Immature natural killer cell (primary cell): ENCODE measurements at regions not wholly inside any gene's neighbourhood (a gene's known extent, or its start where the extent isn't known, plus 50 kb on each side); places are given as distances from the start of the nearest gene placed in this dataset.

Experiments used
- DNase-seq, 3 donors: peaks; one replicate each; pipeline ENCODE4 v3.0.0; 2022; ENCODE audit warnings: mixed read lengths in 1 of 3
- H3K27ac Mint-ChIP-seq, 6 donors: one replicate each; pipeline ENCODE4 v1.8.0; 2020; ENCODE audit warnings: mixed read lengths in 6 of 6, mild to moderate bottlenecking in 5 of 6, inconsistent platforms in 4 of 6, moderate library complexity in 3 of 6
- H3K27me3 Mint-ChIP-seq, 3 donors: one replicate each; pipeline ENCODE4 v1.8.0; 2020 to 2021; ENCODE audit warnings: low read depth in 3 of 3, mild to moderate bottlenecking in 3 of 3, mixed read lengths in 3 of 3, moderate library complexity in 3 of 3, inconsistent platforms in 1 of 3
- H3K36me3 Mint-ChIP-seq, 3 donors: one replicate each; pipeline ENCODE4 v1.8.0; 2020; ENCODE audit warnings: mixed read lengths in 3 of 3, inconsistent platforms in 2 of 3, mild to moderate bottlenecking in 2 of 3
- H3K4me1 Mint-ChIP-seq, 2 donors: one replicate each; pipeline ENCODE4 v1.8.0; 2020; ENCODE audit warnings: inconsistent platforms in 2 of 2, mild to moderate bottlenecking in 2 of 2, mixed read lengths in 2 of 2, moderate library complexity in 1 of 2
- H3K4me3 Mint-ChIP-seq, 5 donors: one replicate each; pipeline ENCODE4 v1.8.0; 2020; ENCODE audit warnings: mild to moderate bottlenecking in 5 of 5, mixed read lengths in 5 of 5, inconsistent platforms in 3 of 5, moderate library complexity in 3 of 5
- H3K9me3 Mint-ChIP-seq, 6 donors: one replicate each; pipeline ENCODE4 v1.8.0; 2020; ENCODE audit warnings: mild to moderate bottlenecking in 6 of 6, mixed read lengths in 6 of 6, inconsistent platforms in 4 of 6, moderate library complexity in 3 of 6

DNA sequence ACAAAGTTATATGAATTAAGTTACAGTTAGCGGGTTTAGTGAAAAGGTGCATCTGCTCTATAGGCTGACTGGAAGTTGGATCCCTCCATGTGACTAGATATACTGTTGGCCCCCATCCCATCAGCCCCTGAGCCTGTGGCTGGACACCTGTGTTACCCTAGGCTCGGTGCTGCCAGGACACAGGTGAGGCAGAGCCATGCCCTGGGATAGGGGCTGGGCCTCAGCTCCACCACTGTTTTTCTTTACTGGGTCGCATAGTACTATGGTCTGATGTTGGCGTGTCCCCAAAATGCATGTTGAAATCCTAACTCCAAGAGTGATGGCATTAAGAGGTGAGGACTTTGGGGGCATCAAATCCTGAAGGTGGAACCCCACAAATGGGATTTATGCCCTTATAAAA lies 638.6 kb upstream of the ID2 start:
- Mint-ChIP-seq H3K27me3 (peaks cover 0 to 1% (median 0%) of the 10 kb centered on the region in 3 donors), H3K4me3 (no peak overlapping the region), H3K4me1 (peaks cover 12 to 33% of the 10 kb centered on the region in 2 donors), H3K36me3 (peaks cover 5 to 33% (median 25%) of the 10 kb centered on the region in 3 donors), H3K27ac (no peak overlapping the region), H3K9me3 (peaks cover 0 to 6% (median 0%) of the 10 kb centered on the region in 6 donors)
- no peak for DNase-seq

DNA sequence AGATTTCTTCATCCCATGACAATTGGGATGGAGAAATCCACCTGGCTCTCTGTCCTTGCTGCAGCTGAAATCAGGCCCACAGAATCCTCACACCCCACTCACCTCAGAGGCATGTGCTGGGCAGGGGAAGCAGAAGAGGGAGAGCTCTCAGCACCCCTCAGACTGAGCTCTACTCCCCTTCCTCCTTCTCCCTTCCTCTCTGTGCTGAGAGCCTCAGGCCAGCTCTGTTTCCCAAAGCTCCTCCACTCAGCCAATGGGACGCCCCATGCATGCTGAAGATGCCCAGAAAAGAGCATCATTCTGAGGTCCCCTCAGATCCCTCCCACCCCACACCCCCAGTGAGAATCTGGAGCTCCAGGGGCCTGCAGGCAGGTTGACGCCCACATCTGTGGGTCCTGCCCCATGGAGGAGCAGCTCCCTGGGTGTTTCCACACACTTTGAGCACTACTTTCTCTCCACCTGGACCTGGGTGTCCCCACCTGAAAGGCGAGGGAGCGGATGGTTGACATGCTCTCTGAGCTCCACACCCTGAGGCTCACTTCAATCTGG lies 637.7 kb upstream of the ID2 start:
- H3K4me1 Mint-ChIP-seq: peaks cover 20 to 38% of the 10 kb centered on the region in 2 donors
- DNase-seq: no peak
- no peak overlapping the region for H3K27ac Mint-ChIP-seq
- H3K27me3 Mint-ChIP-seq: peaks cover 0 to 1% (median 0%) of the 10 kb centered on the region in 3 donors
- no peak overlapping the region for H3K4me3 Mint-ChIP-seq
- H3K36me3 Mint-ChIP-seq: peaks cover 5 to 33% (median 25%) of the 10 kb centered on the region in 3 donors
- peaks cover 0 to 6% (median 0%) of the 10 kb centered on the region in 6 donors for H3K9me3 Mint-ChIP-seq

DNA sequence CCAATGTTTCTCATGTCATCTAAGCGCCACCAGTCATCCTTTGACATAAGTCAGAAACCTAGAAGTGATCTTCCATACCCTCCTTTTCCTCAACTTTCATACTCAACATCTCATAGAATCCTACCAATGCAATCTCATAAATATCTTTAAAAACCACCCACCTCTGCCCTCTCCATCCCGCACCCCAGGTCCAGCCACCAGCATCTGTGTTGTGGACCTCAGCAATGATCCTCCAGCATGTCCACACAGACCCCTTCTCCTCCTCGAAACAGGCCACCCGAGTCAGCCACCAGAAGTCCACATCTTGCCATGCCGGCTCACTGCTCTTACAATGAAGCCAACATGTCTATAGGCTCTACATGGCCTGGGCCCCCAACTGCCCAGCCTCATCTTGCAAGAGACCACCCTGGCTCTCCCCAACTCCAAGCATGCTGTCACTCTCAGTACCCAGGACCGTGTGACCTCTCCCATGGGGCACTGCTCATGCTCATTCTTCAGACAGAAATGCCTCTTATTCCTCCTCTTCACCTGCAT lies 636.7 kb upstream of the ID2 start:
- DNase-seq: no peak
- peaks cover 5 to 33% (median 20%) of the 10 kb centered on the region in 3 donors for H3K36me3 Mint-ChIP-seq
- H3K27me3 Mint-ChIP-seq: peaks cover 0 to 1% (median 0%) of the 10 kb centered on the region in 3 donors
- peaks cover 28 to 38% of the 10 kb centered on the region in 2 donors for H3K4me1 Mint-ChIP-seq
- H3K4me3 Mint-ChIP-seq: no peak overlapping the region
- peak overlapping the region in 2 of 6 donors; percentile 3 for H3K27ac Mint-ChIP-seq
- peaks cover 0 to 6% (median 0%) of the 10 kb centered on the region in 6 donors for H3K9me3 Mint-ChIP-seq

DNA sequence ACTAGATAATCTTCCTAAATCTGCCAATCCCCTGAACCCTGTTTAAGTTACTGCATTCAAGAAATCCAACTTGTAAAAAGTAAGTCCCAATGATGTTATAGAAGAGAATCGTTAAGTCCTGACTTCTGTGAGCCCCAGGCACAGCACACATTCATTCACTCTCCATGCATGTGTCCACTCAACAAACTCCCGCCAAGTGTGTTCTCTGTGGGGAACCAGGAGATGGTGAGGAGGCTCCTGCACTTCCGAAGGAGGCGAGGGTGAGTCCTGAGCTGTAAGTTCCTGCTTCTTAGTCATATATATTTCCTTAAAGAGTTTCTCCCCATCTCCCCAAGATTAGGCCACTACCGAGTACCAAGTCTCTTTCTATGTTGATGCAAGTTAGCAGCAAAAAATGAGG lies 635.0 kb upstream of the ID2 start:
- Mint-ChIP-seq H3K4me1 (peaks cover 43 to 53% of the 10 kb centered on the region in 2 donors), H3K27ac (peak overlapping the region in 1 of 6 donors; percentile 37), H3K36me3 (peaks cover 5 to 30% (median 20%) of the 10 kb centered on the region in 3 donors), H3K9me3 (peaks cover 0 to 2% (median 0%) of the 10 kb centered on the region in 6 donors), H3K27me3 (peaks cover 0 to 1% (median 0%) of the 10 kb centered on the region in 3 donors), H3K4me3 (no peak overlapping the region)
- no peak for DNase-seq

DNA sequence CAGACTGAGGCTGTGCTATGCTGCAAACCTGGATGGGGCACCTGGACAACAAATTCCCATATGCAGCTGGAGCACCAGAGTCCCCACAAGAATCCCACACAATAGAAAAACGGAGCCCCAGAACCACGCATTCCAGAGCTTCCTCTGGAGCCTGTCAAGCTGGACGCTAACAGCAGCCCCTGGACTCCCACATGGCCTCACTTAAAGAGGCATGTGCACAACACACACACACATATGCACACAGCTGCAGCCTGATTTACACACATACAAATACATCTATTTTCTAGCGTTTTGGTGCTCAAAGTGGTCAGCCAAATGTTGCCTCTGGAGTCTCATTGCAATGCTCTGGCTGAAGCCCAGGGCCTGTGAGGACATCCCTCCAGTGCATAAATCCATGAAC lies 632.7 kb upstream of the ID2 start:
- H3K27me3 Mint-ChIP-seq: peaks cover 0 to 1% (median 0%) of the 10 kb centered on the region in 3 donors
- peaks cover 58 to 76% of the 10 kb centered on the region in 2 donors for H3K4me1 Mint-ChIP-seq
- H3K27ac Mint-ChIP-seq: peak overlapping the region; percentile 55 to 90 (median 83)
- peak overlapping the region; percentile 4 to 77 (median 62) for H3K4me3 Mint-ChIP-seq
- H3K9me3 Mint-ChIP-seq: no peaks in the 10 kb centered on the region
- DNase-seq: no peak
- H3K36me3 Mint-ChIP-seq: peaks cover 5 to 20% (median 12%) of the 10 kb centered on the region in 3 donors

DNA sequence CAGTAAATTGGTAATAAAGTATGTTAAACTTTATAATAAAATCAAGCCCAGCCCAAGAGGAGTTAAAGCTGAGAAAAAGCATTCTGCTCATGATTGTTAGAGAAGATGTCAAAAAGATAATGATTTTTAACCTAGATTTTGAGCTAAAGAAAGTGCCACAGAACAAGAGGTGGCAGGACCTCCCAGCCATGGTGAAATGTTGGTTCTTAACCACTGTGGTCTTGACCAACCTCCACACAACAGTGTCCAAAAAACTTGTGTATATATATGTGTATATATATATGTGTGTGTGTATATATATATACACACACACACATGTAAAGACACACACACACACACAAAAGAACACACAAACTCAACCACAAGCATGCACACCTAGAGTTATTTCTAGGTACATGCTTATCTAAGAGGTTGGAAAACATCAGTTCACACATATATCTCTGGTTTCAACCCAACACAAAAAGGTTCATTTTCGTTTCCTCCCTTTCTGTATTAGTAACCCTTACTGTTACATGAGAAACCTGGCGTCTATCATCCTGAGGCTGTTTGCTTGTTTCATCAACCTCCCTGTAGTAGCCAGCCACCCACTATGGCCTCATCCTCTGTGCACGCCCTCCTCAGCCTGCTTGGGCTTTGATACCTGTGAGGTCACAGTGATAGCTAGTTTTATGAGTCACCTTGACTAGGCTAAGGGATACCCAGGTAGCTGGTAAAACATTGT lies 631.8 kb upstream of the ID2 start:
- peaks cover 56 to 80% of the 10 kb centered on the region in 2 donors for H3K4me1 Mint-ChIP-seq
- H3K27ac Mint-ChIP-seq: peak overlapping the region; percentile 74 to 90 (median 83)
- DNase-seq: peak; percentile 16 to 47 (median 40)
- peaks cover 2 to 12% (median 7%) of the 10 kb centered on the region in 3 donors for H3K36me3 Mint-ChIP-seq
- H3K27me3 Mint-ChIP-seq: peaks cover 0 to 1% (median 0%) of the 10 kb centered on the region in 3 donors
- no peaks in the 10 kb centered on the region for H3K9me3 Mint-ChIP-seq
- peak overlapping the region; percentile 44 to 77 (median 62) for H3K4me3 Mint-ChIP-seq

DNA sequence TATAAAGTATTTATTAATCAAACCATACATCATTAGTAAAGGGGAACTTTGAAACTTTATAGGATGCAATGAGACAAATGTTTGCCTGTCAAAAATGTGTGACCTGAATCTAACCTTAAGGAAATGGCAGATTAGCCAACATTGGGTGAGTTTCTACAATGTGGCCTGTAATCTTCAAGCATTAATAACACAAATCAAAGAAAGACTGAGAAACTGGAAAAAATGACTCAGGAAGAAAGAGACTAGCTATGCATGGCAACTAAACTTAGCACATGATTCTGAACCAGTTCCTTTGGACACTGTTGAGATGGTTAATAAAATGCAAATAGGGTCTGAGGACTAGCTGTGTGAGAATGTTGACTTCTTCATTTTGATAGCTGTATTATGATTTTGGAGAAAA lies 628.6 kb upstream of the ID2 start:
- Mint-ChIP-seq H3K27me3 (no peaks in the 10 kb centered on the region), H3K9me3 (peaks cover 0 to 6% (median 0%) of the 10 kb centered on the region in 6 donors), H3K4me3 (no peak overlapping the region), H3K27ac (peak overlapping the region; percentile 7 to 79 (median 65)), H3K36me3 (peaks cover 0 to 18% (median 17%) of the 10 kb centered on the region in 3 donors), H3K4me1 (peaks cover 50 to 63% of the 10 kb centered on the region in 2 donors)
- DNase-seq: no peak

DNA sequence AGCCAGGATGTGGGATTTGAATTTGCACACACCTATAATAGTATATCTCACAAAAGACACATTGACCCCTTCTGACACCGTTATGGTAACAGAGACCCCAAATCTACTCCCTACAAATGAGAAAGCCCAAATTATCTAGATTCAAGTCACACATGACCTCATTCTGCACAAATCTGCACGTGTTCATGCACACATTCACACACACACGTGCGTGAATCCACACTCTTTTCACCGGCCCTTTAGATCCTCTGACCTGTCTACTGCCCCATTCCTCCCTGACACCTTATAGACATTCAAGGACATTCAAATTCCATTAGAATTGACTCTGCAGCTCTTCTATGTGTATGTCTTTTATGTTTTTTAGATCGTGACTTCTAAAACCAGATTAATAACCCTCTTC lies 627.8 kb upstream of the ID2 start:
- Mint-ChIP-seq H3K4me3 (no peak overlapping the region), H3K27ac (peak overlapping the region in 3 of 6 donors; percentile 19 to 32 (median 32)), H3K27me3 (no peaks in the 10 kb centered on the region), H3K4me1 (peaks cover 41 to 55% of the 10 kb centered on the region in 2 donors), H3K9me3 (peaks cover 0 to 6% (median 0%) of the 10 kb centered on the region in 6 donors), H3K36me3 (peaks cover 0 to 22% (median 19%) of the 10 kb centered on the region in 3 donors)
- no peak for DNase-seq

DNA sequence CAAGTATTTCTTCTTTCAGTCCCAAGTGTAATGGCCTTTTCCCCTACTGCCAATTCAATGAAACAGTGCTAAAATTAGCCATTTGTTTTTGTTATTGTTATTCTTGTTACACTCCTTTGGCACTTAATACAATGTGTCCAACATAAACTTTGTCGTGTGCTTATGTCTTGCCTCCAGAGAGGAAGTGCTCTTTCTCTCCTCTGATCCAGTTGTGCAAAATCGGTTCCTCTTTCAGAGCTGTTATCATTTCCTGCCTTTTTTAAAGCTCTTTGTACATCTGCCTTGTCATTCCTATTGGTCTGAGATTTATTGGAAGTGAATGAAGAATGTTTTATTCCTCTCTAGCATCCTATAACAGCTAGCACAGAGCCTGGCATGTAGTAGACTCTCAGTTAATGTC lies 623.2 kb upstream of the ID2 start:
- Mint-ChIP-seq H3K9me3 (peaks cover 0 to 6% (median 0%) of the 10 kb centered on the region in 6 donors), H3K27ac (no peak overlapping the region), H3K4me3 (no peak overlapping the region), H3K4me1 (peaks cover 16 to 32% of the 10 kb centered on the region in 2 donors), H3K36me3 (peaks cover under 1 to 28% (median 16%) of the 10 kb centered on the region in 3 donors), H3K27me3 (peaks cover 0 to 4% (median 0%) of the 10 kb centered on the region in 3 donors)
- DNase-seq: no peak

DNA sequence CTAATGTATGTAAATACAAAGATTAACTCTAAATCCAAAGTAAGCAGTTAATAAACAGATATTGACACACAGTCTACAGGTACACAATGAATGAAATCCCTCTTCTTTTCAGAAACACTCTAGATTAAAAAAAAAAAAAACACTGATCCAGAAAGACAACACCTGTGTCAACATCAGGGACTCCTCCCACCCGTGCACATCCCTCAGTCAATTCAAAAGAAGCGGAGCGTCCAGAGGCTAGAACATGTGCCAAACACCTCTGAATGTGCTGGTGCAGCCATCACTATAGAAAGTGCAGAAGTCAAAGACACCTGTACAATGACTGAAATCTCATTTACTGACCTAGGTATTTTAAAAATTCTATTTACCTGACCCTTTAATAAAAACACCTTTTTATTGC lies 622.6 kb upstream of the ID2 start:
- Mint-ChIP-seq H3K27me3 (peaks cover 0 to 4% (median 0%) of the 10 kb centered on the region in 3 donors), H3K36me3 (peaks cover 6 to 33% (median 22%) of the 10 kb centered on the region in 3 donors), H3K27ac (peak overlapping the region in 3 of 6 donors; percentile 2 to 79 (median 63)), H3K9me3 (peaks cover 0 to 6% (median 0%) of the 10 kb centered on the region in 6 donors), H3K4me1 (peaks cover 16 to 26% of the 10 kb centered on the region in 2 donors), H3K4me3 (no peak overlapping the region)
- DNase-seq: no peak

DNA sequence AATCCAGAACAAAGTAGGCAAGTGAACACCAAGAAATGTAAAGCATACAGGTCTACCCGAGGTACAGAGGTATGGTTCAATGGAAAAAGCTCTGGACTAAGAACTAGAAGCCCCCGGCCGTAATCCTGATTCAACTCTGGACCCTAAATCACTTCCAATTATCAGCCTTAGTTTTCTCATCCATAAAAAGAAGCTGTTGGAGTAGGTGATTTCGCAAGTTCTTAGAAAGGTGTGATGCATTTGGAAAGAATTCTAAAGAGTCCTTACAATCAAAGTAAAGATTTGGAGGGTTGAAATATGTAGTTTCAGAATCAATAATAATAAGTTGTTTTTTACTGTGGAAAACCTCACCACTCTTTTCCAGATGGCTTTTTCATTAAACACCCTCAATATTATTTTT lies 622.1 kb upstream of the ID2 start:
- H3K9me3 Mint-ChIP-seq: peaks cover 0 to 6% (median 0%) of the 10 kb centered on the region in 6 donors
- peaks cover 16 to 23% of the 10 kb centered on the region in 2 donors for H3K4me1 Mint-ChIP-seq
- no peak for DNase-seq
- H3K36me3 Mint-ChIP-seq: peaks cover 9 to 36% (median 26%) of the 10 kb centered on the region in 3 donors
- peaks cover 0 to 4% (median 0%) of the 10 kb centered on the region in 3 donors for H3K27me3 Mint-ChIP-seq
- H3K27ac Mint-ChIP-seq: peak overlapping the region in 2 of 6 donors; percentile 19 to 63
- H3K4me3 Mint-ChIP-seq: no peak overlapping the region

DNA sequence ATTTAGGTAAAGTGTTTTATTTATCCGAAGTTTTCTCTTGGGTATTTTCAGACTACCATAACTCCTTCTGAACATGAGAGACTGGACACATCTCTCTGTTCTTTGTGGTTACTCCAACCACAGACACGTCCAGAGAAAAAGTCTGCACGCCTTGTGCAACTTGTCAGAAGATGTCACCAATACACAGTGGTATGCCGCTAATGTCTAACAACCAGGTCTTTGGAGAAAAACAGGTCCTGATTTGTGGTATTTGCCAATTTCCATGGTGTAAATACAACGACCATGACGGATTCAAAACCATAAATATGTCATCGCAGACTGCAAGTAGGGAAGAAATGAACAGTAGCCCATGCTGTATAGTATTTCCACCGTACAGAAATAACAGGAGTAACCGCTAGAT lies 620.6 kb upstream of the ID2 start:
- Mint-ChIP-seq H3K27me3 (peaks cover 0 to 4% (median 0%) of the 10 kb centered on the region in 3 donors), H3K36me3 (peaks cover 12 to 37% (median 32%) of the 10 kb centered on the region in 3 donors), H3K9me3 (peaks cover 0 to 6% (median 0%) of the 10 kb centered on the region in 6 donors), H3K4me1 (peaks cover 16 to 23% of the 10 kb centered on the region in 2 donors), H3K4me3 (peak overlapping the region in 2 of 5 donors; percentile 19 to 25), H3K27ac (peak overlapping the region in 3 of 6 donors; percentile 17 to 49 (median 40))
- DNase-seq: peak; percentile 55 to 66 (median 56)

DNA sequence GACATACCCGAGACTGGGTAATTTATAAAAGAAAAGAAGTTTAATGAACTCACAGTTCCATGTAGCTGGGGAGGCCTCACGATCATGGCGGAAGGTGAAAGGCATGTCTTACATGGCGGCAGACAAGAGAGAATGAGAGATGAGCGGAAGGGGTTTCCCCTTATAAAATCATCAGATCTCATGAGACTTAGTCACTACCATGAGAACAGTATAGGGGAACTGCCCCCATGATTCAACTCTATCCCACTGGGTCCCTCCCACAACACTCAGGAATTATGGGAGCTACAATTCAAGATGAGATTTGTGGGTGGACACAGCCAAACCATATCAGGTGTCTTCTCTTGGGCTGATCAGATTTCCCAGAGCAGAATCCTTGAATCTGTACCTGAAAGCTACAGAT lies 617.3 kb upstream of the ID2 start:
- H3K27me3 Mint-ChIP-seq: peaks cover 0 to 4% (median 0%) of the 10 kb centered on the region in 3 donors
- no peak for DNase-seq
- no peak overlapping the region for H3K4me3 Mint-ChIP-seq
- peaks cover 12 to 17% (median 15%) of the 10 kb centered on the region in 3 donors for H3K36me3 Mint-ChIP-seq
- H3K27ac Mint-ChIP-seq: no peak overlapping the region
- H3K9me3 Mint-ChIP-seq: no peaks in the 10 kb centered on the region
- H3K4me1 Mint-ChIP-seq: peaks cover 17 to 23% of the 10 kb centered on the region in 2 donors
